ENCODE measurements at regions not wholly inside any gene's neighbourhood (a gene's known extent, or its start where the extent isn't known, plus 50 kb on each side); places are given as distances from the start of the nearest gene placed in this dataset.

DNA sequence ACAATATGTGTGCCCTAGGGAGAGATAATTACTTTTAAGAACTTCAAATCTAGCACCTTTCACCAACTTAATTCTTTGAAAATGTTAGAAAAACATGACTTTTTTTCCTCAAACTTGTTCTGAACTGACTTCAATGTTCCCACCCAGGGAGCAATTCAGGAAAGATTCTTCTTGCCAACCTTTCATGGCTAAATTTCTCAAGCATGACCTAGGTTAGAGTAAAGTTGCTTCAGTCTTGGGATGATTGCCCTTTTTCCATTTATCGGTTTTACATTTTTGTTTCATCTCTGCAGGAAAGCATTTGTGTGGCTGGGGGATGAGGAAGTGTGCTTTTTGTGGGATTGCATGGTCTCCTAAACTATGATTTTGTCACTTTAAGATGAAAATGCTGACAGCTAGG, 647.7 kb downstream of the LTN1 start:
- TF ChIP-seq, protein P1, sequence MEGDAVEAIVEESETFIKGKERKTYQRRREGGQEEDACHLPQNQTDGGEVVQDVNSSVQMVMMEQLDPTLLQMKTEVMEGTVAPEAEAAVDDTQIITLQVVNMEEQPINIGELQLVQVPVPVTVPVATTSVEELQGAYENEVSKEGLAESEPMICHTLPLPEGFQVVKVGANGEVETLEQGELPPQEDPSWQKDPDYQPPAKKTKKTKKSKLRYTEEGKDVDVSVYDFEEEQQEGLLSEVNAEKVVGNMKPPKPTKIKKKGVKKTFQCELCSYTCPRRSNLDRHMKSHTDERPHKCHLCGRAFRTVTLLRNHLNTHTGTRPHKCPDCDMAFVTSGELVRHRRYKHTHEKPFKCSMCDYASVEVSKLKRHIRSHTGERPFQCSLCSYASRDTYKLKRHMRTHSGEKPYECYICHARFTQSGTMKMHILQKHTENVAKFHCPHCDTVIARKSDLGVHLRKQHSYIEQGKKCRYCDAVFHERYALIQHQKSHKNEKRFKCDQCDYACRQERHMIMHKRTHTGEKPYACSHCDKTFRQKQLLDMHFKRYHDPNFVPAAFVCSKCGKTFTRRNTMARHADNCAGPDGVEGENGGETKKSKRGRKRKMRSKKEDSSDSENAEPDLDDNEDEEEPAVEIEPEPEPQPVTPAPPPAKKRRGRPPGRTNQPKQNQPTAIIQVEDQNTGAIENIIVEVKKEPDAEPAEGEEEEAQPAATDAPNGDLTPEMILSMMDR (IDR thresholded peaks at IDR 0.05; ENCODE audit: insufficient read depth, low read depth, low read length) = no peak
- TF ChIP-seq EZH2 (IDR thresholded peaks at IDR 0.05; ENCODE audit: insufficient read depth, low read length) = no peak
